MM.1S (cell line): ENCODE measurements at regions not wholly inside any gene's neighbourhood (a gene's known extent, or its start where the extent isn't known, plus 50 kb on each side); places are given as distances from the start of the nearest gene placed in this dataset.

Source experiments
- DNase-seq: peaks from one replicate; pipeline ENCODE4 v3.0.0-alpha.2; 2015
- H2AFZ ChIP-seq: fragments of 300-600 bp; sonication (generic); 2 replicates; pipeline ENCODE4 v1.6.0; 2016; ENCODE audit warnings: antibody characterized with exemption, low read length
- H3F3A ChIP-seq: fragments of 300-600 bp; sonication (generic); 2 replicates; pipeline ENCODE4 v1.6.1; 2016; ENCODE audit warnings: mild to moderate bottlenecking, antibody characterized with exemption, low read length, moderate library complexity, mixed read lengths; ENCODE audit not compliant: insufficient read depth
- H3K27ac ChIP-seq: fragments of 300-600 bp; sonication (generic); 2 replicates; pipeline ENCODE4 v1.5.1; 2016; ENCODE audit warnings: mild to moderate bottlenecking, low read length
- H3K27me3 ChIP-seq: fragments of 300-600 bp; sonication (generic); replicated peaks from 2 replicates; pipeline ENCODE4 v1.6.0; 2016; ENCODE audit warnings: low read length; ENCODE audit not compliant: insufficient read depth
- H3K36me3 ChIP-seq: fragments of 300-600 bp; sonication (generic); replicated peaks from 2 replicates; pipeline ENCODE4 v1.6.1; 2016; ENCODE audit warnings: mild to moderate bottlenecking, low read length, mixed read lengths; ENCODE audit not compliant: insufficient read depth
- H3K4me1 ChIP-seq: fragments of 300-600 bp; sonication (generic); 2 replicates; pipeline ENCODE4 v1.6.1; 2016; ENCODE audit warnings: low read length, mixed read lengths
- H3K4me2 ChIP-seq: fragments of 300-600 bp; sonication (generic); 2 replicates; pipeline ENCODE4 v1.6.0; 2016; ENCODE audit warnings: low read depth, low read length
- H3K4me3 ChIP-seq: fragments of 300-600 bp; sonication (generic); 2 replicates; pipeline ENCODE4 v1.5.1; 2016; ENCODE audit warnings: low read length, mixed read lengths
- H3K79me2 ChIP-seq: fragments of 300-600 bp; sonication (generic); 2 replicates; pipeline ENCODE4 v1.6.1; 2016; ENCODE audit warnings: mixed run types, low read length, mixed read lengths
- H3K9ac ChIP-seq: fragments of 300-600 bp; sonication (generic); 2 replicates; pipeline ENCODE4 v1.6.1; 2016; ENCODE audit warnings: low read length, mixed read lengths
- H3K9me2 ChIP-seq: fragments of 300-600 bp; sonication (generic); replicated peaks from 2 replicates; pipeline ENCODE4 v1.6.1; 2016; ENCODE audit warnings: mild to moderate bottlenecking, low read length, mixed read lengths; ENCODE audit not compliant: insufficient read depth
- H3K9me3 ChIP-seq: fragments of 300-600 bp; sonication (generic); replicated peaks from 2 replicates; pipeline ENCODE4 v1.6.1; 2016; ENCODE audit warnings: mild to moderate bottlenecking, low read length, mixed read lengths; ENCODE audit not compliant: insufficient read depth
- H4K20me1 ChIP-seq: fragments of 300-600 bp; sonication (generic); 2 replicates; pipeline ENCODE4 v1.6.1; 2016; ENCODE audit warnings: mild to moderate bottlenecking, low read length, moderate library complexity, mixed read lengths; ENCODE audit not compliant: insufficient read depth
- CTCF ChIP-seq: fragments of 300-600 bp; sonication (generic); IDR thresholded peaks from 2 replicates; pipeline ENCODE4 v1.5.1; 2016; ENCODE audit warnings: antibody characterized with exemption, low read length, mixed read lengths
- EZH2 ChIP-seq: fragments of 300-600 bp; sonication (generic); optimal IDR thresholded peaks from 2 replicates; pipeline ENCODE3; 2017; ENCODE audit warnings: low read depth, mild to moderate bottlenecking, antibody characterized with exemption, low read length, mixed read lengths
- EZH2phosphoT487 ChIP-seq: fragments of 300-600 bp; sonication (generic); IDR thresholded peaks from 2 replicates; pipeline ENCODE4 v1.6.1; 2018; ENCODE audit warnings: antibody characterized with exemption, low read length

- H3K9me2 ChIP-seq: no peaks in the 10 kb centered on the region
- no peak overlapping the region for H3K27ac ChIP-seq
- no peak overlapping the region for H2AFZ ChIP-seq
- no peak overlapping the region for H3K4me2 ChIP-seq
- TF ChIP-seq CTCF (no peak), EZH2phosphoT487 (no peak), EZH2 (no peak)
- no peak for DNase-seq
- H4K20me1 ChIP-seq: no peaks in the 10 kb centered on the region
- no peaks in the 10 kb centered on the region for H3K36me3 ChIP-seq
- no peaks in the 10 kb centered on the region for H3K79me2 ChIP-seq
- H3K27me3 ChIP-seq: no peaks in the 10 kb centered on the region
- no peak overlapping the region for H3K4me3 ChIP-seq
- no peaks in the 10 kb centered on the region for H3K9me3 ChIP-seq
- H3F3A ChIP-seq: no peaks in the 10 kb centered on the region
- H3K9ac ChIP-seq: no peak overlapping the region
- no peaks in the 10 kb centered on the region for H3K4me1 ChIP-seq
Observed at GRCh38 chr13:89890806-89891205, 1456.7 kb upstream of the MIR17HG start.

- Histone ChIP-seq H3K9me2 (no peaks in the 10 kb centered on the region), H3K27ac (no peak overlapping the region), H3K4me1 (no peaks in the 10 kb centered on the region), H2AFZ (no peak overlapping the region), H3F3A (no peaks in the 10 kb centered on the region), H3K9me3 (no peaks in the 10 kb centered on the region), H3K79me2 (no peaks in the 10 kb centered on the region), H4K20me1 (no peaks in the 10 kb centered on the region), H3K9ac (no peak overlapping the region), H3K4me2 (no peak overlapping the region), H3K36me3 (no peaks in the 10 kb centered on the region), H3K4me3 (no peak overlapping the region), H3K27me3 (no peaks in the 10 kb centered on the region)
- TF ChIP-seq CTCF (no peak), EZH2 (no peak), EZH2phosphoT487 (no peak)
- no peak for DNase-seq
Observed at GRCh38 chr13:89891416-89891815, 1456.1 kb upstream of the MIR17HG start.

- Histone ChIP-seq H2AFZ (no peak overlapping the region), H4K20me1 (no peaks in the 10 kb centered on the region), H3K4me2 (no peak overlapping the region), H3K4me1 (no peaks in the 10 kb centered on the region), H3F3A (no peaks in the 10 kb centered on the region), H3K27ac (no peak overlapping the region), H3K9me2 (no peaks in the 10 kb centered on the region), H3K9ac (no peak overlapping the region), H3K36me3 (no peaks in the 10 kb centered on the region), H3K27me3 (no peaks in the 10 kb centered on the region), H3K9me3 (no peaks in the 10 kb centered on the region), H3K79me2 (no peaks in the 10 kb centered on the region), H3K4me3 (no peak overlapping the region)
- peak; percentile 7 for DNase-seq
- no peak for TF ChIP-seq CTCF
- TF ChIP-seq EZH2phosphoT487: no peak
- no peak for TF ChIP-seq EZH2
Observed at GRCh38 chr13:89897681-89898080, 1449.8 kb upstream of the MIR17HG start.
